IMR-90 (cell line): ENCODE measurements at regions not wholly inside any gene's neighbourhood (a gene's known extent, or its start where the extent isn't known, plus 50 kb on each side); places are given as distances from the start of the nearest gene placed in this dataset.

Experiments
- ATAC-seq: fragments of 200-7000 bp; cut with Tn5 transposase; 2 replicates; pipeline ENCODE4 v1.9.1; 2020; ENCODE audit warnings: low read depth, mild to moderate bottlenecking, moderate library complexity
- BruUV-seq: library from RNA; stranded (reverse); fragments of 400-500 nt; replicated peaks from 2 replicates; lab custom pipeline; 2021; lab: Mats Ljungman, UMichigan
- CTCF ChIA-PET: fragments of 300-600 bp; formaldehyde crosslinking; extraction: SDS; loops from one replicate; lab custom pipeline; 2021; ENCODE audit warnings: antibody characterized with exemption; lab: Yijun Ruan, JAX
- POLR2A ChIA-PET: fragments of 300-600 bp; sonication (Branson Sonifier 250); formaldehyde crosslinking; loops from one replicate; lab custom pipeline; 2022; ENCODE audit warnings: antibody characterized with exemption; ENCODE audit not compliant: unreplicated experiment; lab: Charles Lee
- DNase-seq: peaks from one replicate; pipeline ENCODE4 v3.0.0; 2013
- H2AFZ ChIP-seq: replicated peaks from 2 replicates; pipeline ENCODE3; 2013; ENCODE audit warnings: low read length, mild to moderate bottlenecking; ENCODE audit not compliant: poor library complexity
- H2AK5ac ChIP-seq: 2 replicates; pipeline ENCODE4 v1.6.1; 2013; ENCODE audit warnings: low read depth, low read length, inconsistent platforms
- H2AK9ac ChIP-seq: replicated peaks from 2 replicates; pipeline ENCODE3; 2013; ENCODE audit warnings: mild to moderate bottlenecking, low read depth, low read length, moderate library complexity; ENCODE audit not compliant: poor library complexity
- H2BK120ac ChIP-seq: 2 replicates; pipeline ENCODE4 v1.6.1; 2013; ENCODE audit warnings: low read depth, low read length, inconsistent platforms
- H2BK15ac ChIP-seq: 3 replicates; pipeline ENCODE4 v1.6.1; 2013; ENCODE audit warnings: low read depth, low read length, inconsistent platforms
- H2BK20ac ChIP-seq: 2 replicates; pipeline ENCODE4 v1.6.1; 2013; ENCODE audit warnings: low read depth, mild to moderate bottlenecking, inconsistent platforms, low read length, moderate library complexity
- H2BK5ac ChIP-seq: 2 replicates; pipeline ENCODE4 v1.6.1; 2013; ENCODE audit warnings: mild to moderate bottlenecking, low read depth, low read length, inconsistent platforms; ENCODE audit not compliant: poor library complexity, severe bottlenecking
- H3K14ac ChIP-seq: replicated peaks from 2 replicates; pipeline ENCODE4 v1.6.1; 2013; ENCODE audit warnings: low read depth, low read length, inconsistent platforms
- H3K18ac ChIP-seq: 2 replicates; pipeline ENCODE4 v1.6.1; 2013; ENCODE audit warnings: low read depth, low read length, control low read depth
- H3K23ac ChIP-seq: 2 replicates; pipeline ENCODE4 v1.6.1; 2013; ENCODE audit warnings: low read depth, low read length, inconsistent platforms
- H3K27ac ChIP-seq: 2 replicates; pipeline ENCODE4 v1.5.1; 2013; ENCODE audit warnings: mild to moderate bottlenecking, control low read depth, low read length; ENCODE audit not compliant: insufficient read depth
- H3K27me3 ChIP-seq: 2 replicates; pipeline ENCODE4 v1.6.1; 2013; ENCODE audit warnings: low read length; ENCODE audit not compliant: control insufficient read depth, insufficient read depth
- H3K36me3 ChIP-seq: 2 replicates; pipeline ENCODE4 v1.6.1; 2013; ENCODE audit warnings: low read length, mixed read lengths; ENCODE audit not compliant: control insufficient read depth, insufficient read depth
- H3K4ac ChIP-seq: 2 replicates; pipeline ENCODE4 v1.6.1; 2013; ENCODE audit warnings: low read depth, low read length, inconsistent platforms
- H3K4me1 ChIP-seq: 2 replicates; pipeline ENCODE4 v1.6.1; 2013; ENCODE audit warnings: low read length, mixed read lengths; ENCODE audit not compliant: control insufficient read depth, insufficient read depth
- H3K4me2 ChIP-seq: 2 replicates; pipeline ENCODE4 v1.6.1; 2013; ENCODE audit warnings: low read depth, mild to moderate bottlenecking, control low read depth, low read length, moderate library complexity
- H3K4me3 ChIP-seq: 2 replicates; pipeline ENCODE4 v1.5.1; 2013; ENCODE audit warnings: low read depth, mild to moderate bottlenecking, control low read depth, low read length, moderate library complexity; ENCODE audit not compliant: insufficient read depth
- H3K56ac ChIP-seq: 2 replicates; pipeline ENCODE4 v1.6.1; 2013; ENCODE audit warnings: low read length, inconsistent platforms; ENCODE audit not compliant: insufficient read depth; ENCODE audit errors: extremely low read depth
- H3K79me1 ChIP-seq, 2 experiments: 2 replicates each; pipeline ENCODE4 v1.6.1; 2013; ENCODE audit warnings: low read length in 2 of 2, inconsistent platforms in 1 of 2, low read depth in 1 of 2
- H3K9ac ChIP-seq: 2 replicates; pipeline ENCODE4 v1.6.1; 2013; ENCODE audit warnings: low read depth, low read length, control low read depth
- H3K9me1 ChIP-seq: 2 replicates; pipeline ENCODE4 v1.6.1; 2013; ENCODE audit warnings: low read length, inconsistent platforms; ENCODE audit not compliant: insufficient read depth
- H3K9me3 ChIP-seq: 2 replicates; pipeline ENCODE4 v1.6.1; 2013; ENCODE audit warnings: low read length; ENCODE audit not compliant: control insufficient read depth, insufficient read depth
- H4K20me1 ChIP-seq: 2 replicates; pipeline ENCODE4 v1.6.1; 2013; ENCODE audit warnings: low read length, inconsistent platforms; ENCODE audit not compliant: insufficient read depth
- H4K5ac ChIP-seq: 2 replicates; pipeline ENCODE4 v1.6.1; 2013; ENCODE audit warnings: mild to moderate bottlenecking, low read depth, low read length, control low read depth
- H4K8ac ChIP-seq, 2 experiments: 2 replicates each; pipeline ENCODE4 v1.6.1; 2013; ENCODE audit warnings: low read depth in 2 of 2, low read length in 2 of 2, control low read depth in 1 of 2, inconsistent platforms in 1 of 2
- H4K91ac ChIP-seq: 2 replicates; pipeline ENCODE4 v1.6.1; 2013; ENCODE audit warnings: low read depth, low read length, inconsistent platforms; ENCODE audit not compliant: insufficient read depth
- BHLHE40 ChIP-seq: fragments of 150-350 bp; IDR thresholded peaks from 2 replicates; pipeline ENCODE4 v1.6.1; 2016; ENCODE audit warnings: mild to moderate bottlenecking, low read depth, low read length
- CHD1 ChIP-seq: IDR thresholded peaks from 2 replicates; pipeline ENCODE4 v1.6.1; 2012; ENCODE audit warnings: low read depth, low read length, improper control_type of control experiment
- CTCF ChIP-seq: conservative IDR thresholded peaks from 2 replicates; pipeline ENCODE4 v1.5.1; 2012; ENCODE audit warnings: mild to moderate bottlenecking, low read depth, low read length, improper control_type of control experiment
- MAZ ChIP-seq: IDR thresholded peaks from 2 replicates; pipeline ENCODE4 v1.6.1; 2012; ENCODE audit warnings: low read depth, mild to moderate bottlenecking, low read length, improper control_type of control experiment, moderate library complexity, borderline replicate concordance
- POLR2A ChIP-seq: IDR thresholded peaks from 2 replicates; pipeline ENCODE4 v1.6.1; 2012; ENCODE audit warnings: mild to moderate bottlenecking, low read depth, low read length
- RAD21 ChIP-seq: IDR thresholded peaks from 2 replicates; pipeline ENCODE4 v1.6.1; 2012; ENCODE audit warnings: low read length, improper control_type of control experiment
- RCOR1 ChIP-seq: IDR thresholded peaks from 2 replicates; pipeline ENCODE4 v1.6.1; 2012; ENCODE audit warnings: mild to moderate bottlenecking, low read length, improper control_type of control experiment; ENCODE audit not compliant: insufficient replicate concordance
- USF2 ChIP-seq: fragments of 150-350 bp; IDR thresholded peaks from 2 replicates; pipeline ENCODE4 v1.6.1; 2017; ENCODE audit warnings: mild to moderate bottlenecking, antibody characterized with exemption, low read length, low read depth
- WGBS, 2 experiments: methylation state at CpG; one replicate each; pipeline versions ENCODE4 v1.1.5 to v1.1.7; 2013; ENCODE audit warnings: missing lambda C conversion rate in 2 of 2; ENCODE audit not compliant: insufficient read length in 1 of 2; ENCODE audit errors: extremely low coverage in 2 of 2; 5-methylcytosine and 5-hydroxymethylcytosine counted together
- dilution Hi-C: fragments of 300-500 bp; cut with HindIII; formaldehyde crosslinking; loops from one replicate; pipeline ENCODE4 v1.14.3; 2018; ENCODE audit warnings: low sequenced_read_pairs; ENCODE audit not compliant: unreplicated experiment
- in situ Hi-C: fragments of 300-500 bp; cut with MboI; formaldehyde crosslinking; loops from 3 replicates; pipeline ENCODE4 v1.14.3; 2019; ENCODE audit warnings: low sequenced_read_pairs, inconsistent platforms, mixed read lengths
- intact Hi-C: fragments of 100-400 bp; cut with micrococcal nuclease; formaldehyde crosslinking; loops from 2 replicates; pipeline ENCODE4 v1.10.0; 2022

- H2BK120ac ChIP-seq = no peak overlapping the region
- no TSS peak for BruUV-seq
- no peaks in the 10 kb centered on the region for H3K4me1 ChIP-seq
- ChIA-PET POLR2A (no interaction called here), CTCF (no interaction called here)
- peaks cover 52% of the 10 kb centered on the region for H3K9me3 ChIP-seq
- H2BK20ac ChIP-seq = no peak overlapping the region
- H3K23ac ChIP-seq = no peak overlapping the region
- dilution Hi-C loops (no loop called here), in situ Hi-C loops (no loop called here), intact Hi-C loops (no loop called here)
- no peaks in the 10 kb centered on the region for H3K79me1 ChIP-seq
- H3K27me3 ChIP-seq = no peaks in the 10 kb centered on the region
- H2AK5ac ChIP-seq = no peak overlapping the region
- no peak overlapping the region for H3K9ac ChIP-seq
- H3K14ac ChIP-seq = no peak overlapping the region
- no peaks in the 10 kb centered on the region for H3K36me3 ChIP-seq
- H3K4me2 ChIP-seq = no peak overlapping the region
- no peak overlapping the region for H2BK15ac ChIP-seq
- no peak overlapping the region for H2AK9ac ChIP-seq
- no peak for TF ChIP-seq MAZ
- TF ChIP-seq USF2 = no peak
- TF ChIP-seq RCOR1 = no peak
- no peak for TF ChIP-seq BHLHE40
- no peak for TF ChIP-seq CHD1
- no peak for TF ChIP-seq POLR2A
- no peak for TF ChIP-seq CTCF
- TF ChIP-seq RAD21 = no peak
- WGBS, 2 experiments = no CpG with 5 or more reads among the region's 7 CpGs
- no peak overlapping the region for H3K18ac ChIP-seq
- ATAC-seq = no peak
- H3K9me1 ChIP-seq = no peaks in the 10 kb centered on the region
- no peak overlapping the region for H2BK5ac ChIP-seq
- no peak overlapping the region for H4K8ac ChIP-seq
- no peak overlapping the region for H4K5ac ChIP-seq
- H3K56ac ChIP-seq = no peak overlapping the region
- H3K4me3 ChIP-seq = no peak overlapping the region
- H3K27ac ChIP-seq = no peak overlapping the region
- DNase-seq = no peak
- no peak overlapping the region for H3K4ac ChIP-seq
- H4K20me1 ChIP-seq = no peaks in the 10 kb centered on the region
- H2AFZ ChIP-seq = no peak overlapping the region
- no peak overlapping the region for H4K91ac ChIP-seq
Measured at GRCh38 chr5:3384531-3384930, 211.1 kb upstream of the IRX1 start.
